ENCODE measurements at regions not wholly inside any gene's neighbourhood (a gene's known extent, or its start where the extent isn't known, plus 50 kb on each side); places are given as distances from the start of the nearest gene placed in this dataset.

- no peaks in the 10 kb centered on the region for H3K27me3 ChIP-seq (ENCODE audit: control insufficient read depth in 3 of 3, insufficient read depth in 3 of 3, low read length in 3 of 3)
- no peak overlapping the region for H3K4me3 ChIP-seq (ENCODE audit: low read length in 3 of 3)
- no peak overlapping the region for H3K27ac ChIP-seq (ENCODE audit: low read depth, low read length)
- peaks cover 0 to 4% (median 0%) of the 10 kb centered on the region in 3 donors for H3K4me1 ChIP-seq (ENCODE audit: control insufficient read depth in 3 of 3, insufficient read depth in 3 of 3, low read length in 3 of 3)
- H3K9me3 ChIP-seq (ENCODE audit: control insufficient read depth in 3 of 3, low read length in 3 of 3): no peaks in the 10 kb centered on the region
- H3K9ac ChIP-seq (ENCODE audit: low read depth in 1 of 3, low read length in 3 of 3): no peak overlapping the region
- H3K36me3 ChIP-seq (ENCODE audit: control insufficient read depth in 3 of 3, insufficient read depth in 3 of 3, low read length in 3 of 3): no peaks in the 10 kb centered on the region
Measured at GRCh38 chr6:2429460-2429859, 184.1 kb upstream of the GMDS start.

GRCh38 chr6:2429032-2429431 lies 183.6 kb upstream of the GMDS start:
- Histone ChIP-seq H3K27me3 (ENCODE audit: control insufficient read depth in 3 of 3, insufficient read depth in 3 of 3, low read length in 3 of 3) (no peaks in the 10 kb centered on the region), H3K4me3 (ENCODE audit: low read length in 3 of 3) (no peak overlapping the region), H3K9me3 (ENCODE audit: control insufficient read depth in 3 of 3, low read length in 3 of 3) (no peaks in the 10 kb centered on the region), H3K36me3 (ENCODE audit: control insufficient read depth in 3 of 3, insufficient read depth in 3 of 3, low read length in 3 of 3) (no peaks in the 10 kb centered on the region), H3K9ac (ENCODE audit: low read depth in 1 of 3, low read length in 3 of 3) (no peak overlapping the region), H3K27ac (ENCODE audit: low read depth, low read length) (no peak overlapping the region), H3K4me1 (ENCODE audit: control insufficient read depth in 3 of 3, insufficient read depth in 3 of 3, low read length in 3 of 3) (no peaks in the 10 kb centered on the region)

- H3K36me3 ChIP-seq (ENCODE audit: control insufficient read depth in 3 of 3, insufficient read depth in 3 of 3, low read length in 3 of 3): no peaks in the 10 kb centered on the region
- no peak overlapping the region for H3K27ac ChIP-seq (ENCODE audit: low read depth, low read length)
- no peak overlapping the region for H3K9ac ChIP-seq (ENCODE audit: low read depth in 1 of 3, low read length in 3 of 3)
- no peaks in the 10 kb centered on the region for H3K27me3 ChIP-seq (ENCODE audit: control insufficient read depth in 3 of 3, insufficient read depth in 3 of 3, low read length in 3 of 3)
- H3K4me3 ChIP-seq (ENCODE audit: low read length in 3 of 3): no peak overlapping the region
- H3K9me3 ChIP-seq (ENCODE audit: control insufficient read depth in 3 of 3, low read length in 3 of 3): no peaks in the 10 kb centered on the region
- no peaks in the 10 kb centered on the region for H3K4me1 ChIP-seq (ENCODE audit: control insufficient read depth in 3 of 3, insufficient read depth in 3 of 3, low read length in 3 of 3)
Measured at GRCh38 chr6:2426561-2427340, 181.3 kb upstream of the GMDS start.

DNA sequence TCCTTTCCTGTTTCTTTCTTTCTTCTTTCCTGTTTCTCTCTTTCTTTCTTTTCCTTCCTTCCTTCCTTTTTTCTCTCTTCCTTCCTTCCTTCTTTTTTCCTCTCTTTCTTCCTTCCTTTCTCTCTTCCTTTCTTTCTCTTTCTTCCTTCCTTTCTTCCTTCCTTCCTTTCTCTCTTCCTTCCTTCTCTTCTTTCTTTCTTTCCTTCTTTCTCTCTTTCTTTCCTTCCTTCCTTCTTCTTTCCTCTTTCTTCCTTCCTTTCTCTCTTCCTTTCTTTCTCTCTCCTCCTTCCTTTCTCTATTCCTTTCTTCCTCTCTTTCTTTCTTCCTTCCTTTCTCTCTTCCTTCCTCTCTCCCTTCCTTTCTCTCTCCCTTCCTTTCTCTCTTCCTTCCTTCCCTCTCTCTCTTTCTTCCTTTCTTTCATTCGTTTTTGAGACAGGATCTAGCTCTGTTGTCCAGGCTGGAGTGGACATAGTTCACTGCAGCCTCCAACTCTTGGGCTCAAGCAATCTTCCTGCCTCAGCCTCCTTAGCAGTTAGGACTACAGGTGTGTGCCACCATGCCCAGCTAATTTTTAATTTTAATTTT lies 170.8 kb upstream of the GMDS start:
- no peak overlapping the region for H3K9ac ChIP-seq (ENCODE audit: low read depth in 1 of 3, low read length in 3 of 3)
- no peaks in the 10 kb centered on the region for H3K9me3 ChIP-seq (ENCODE audit: control insufficient read depth in 3 of 3, low read length in 3 of 3)
- no peak overlapping the region for H3K4me3 ChIP-seq (ENCODE audit: low read length in 3 of 3)
- H3K27me3 ChIP-seq (ENCODE audit: control insufficient read depth in 3 of 3, insufficient read depth in 3 of 3, low read length in 3 of 3): no peaks in the 10 kb centered on the region
- no peaks in the 10 kb centered on the region for H3K4me1 ChIP-seq (ENCODE audit: control insufficient read depth in 3 of 3, insufficient read depth in 3 of 3, low read length in 3 of 3)
- peaks cover 0 to 2% (median 0%) of the 10 kb centered on the region in 3 donors for H3K36me3 ChIP-seq (ENCODE audit: control insufficient read depth in 3 of 3, insufficient read depth in 3 of 3, low read length in 3 of 3)
- no peak overlapping the region for H3K27ac ChIP-seq (ENCODE audit: low read depth, low read length)

GRCh38 chr6:2414885-2415547 lies 169.6 kb upstream of the GMDS start:
- Histone ChIP-seq H3K36me3 (ENCODE audit: control insufficient read depth in 3 of 3, insufficient read depth in 3 of 3, low read length in 3 of 3) (peaks cover 0 to 2% (median 0%) of the 10 kb centered on the region in 3 donors), H3K4me3 (ENCODE audit: low read length in 3 of 3) (no peak overlapping the region), H3K9me3 (ENCODE audit: control insufficient read depth in 3 of 3, low read length in 3 of 3) (no peaks in the 10 kb centered on the region), H3K9ac (ENCODE audit: low read depth in 1 of 3, low read length in 3 of 3) (no peak overlapping the region), H3K27ac (ENCODE audit: low read depth, low read length) (no peak overlapping the region), H3K4me1 (ENCODE audit: control insufficient read depth in 3 of 3, insufficient read depth in 3 of 3, low read length in 3 of 3) (no peaks in the 10 kb centered on the region), H3K27me3 (ENCODE audit: control insufficient read depth in 3 of 3, insufficient read depth in 3 of 3, low read length in 3 of 3) (no peaks in the 10 kb centered on the region)

DNA sequence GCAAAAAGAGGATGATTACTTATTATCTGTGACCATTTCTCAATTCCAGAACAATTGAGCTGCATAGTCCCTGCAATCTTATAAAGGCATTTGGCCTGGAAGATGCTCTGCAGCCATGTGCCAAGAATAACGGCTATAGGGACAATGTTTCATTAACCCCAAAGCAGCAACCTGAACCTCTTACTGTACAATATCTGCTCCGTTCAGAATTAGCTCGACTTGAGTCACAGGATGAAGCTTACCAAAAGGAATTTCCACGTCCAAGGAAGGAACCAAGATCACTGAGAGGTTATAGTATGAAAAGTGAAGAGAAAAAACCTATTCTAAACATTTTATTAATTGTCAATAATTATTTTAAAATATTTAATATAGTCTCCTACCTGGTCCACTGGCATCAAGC lies 167.3 kb upstream of the GMDS start:
- Histone ChIP-seq H3K27ac (ENCODE audit: low read depth, low read length) (no peak overlapping the region), H3K27me3 (ENCODE audit: control insufficient read depth in 3 of 3, insufficient read depth in 3 of 3, low read length in 3 of 3) (no peaks in the 10 kb centered on the region), H3K4me3 (ENCODE audit: low read length in 3 of 3) (no peak overlapping the region), H3K4me1 (ENCODE audit: control insufficient read depth in 3 of 3, insufficient read depth in 3 of 3, low read length in 3 of 3) (no peaks in the 10 kb centered on the region), H3K36me3 (ENCODE audit: control insufficient read depth in 3 of 3, insufficient read depth in 3 of 3, low read length in 3 of 3) (peaks cover 0 to 2% (median 0%) of the 10 kb centered on the region in 3 donors), H3K9me3 (ENCODE audit: control insufficient read depth in 3 of 3, low read length in 3 of 3) (no peaks in the 10 kb centered on the region), H3K9ac (ENCODE audit: low read depth in 1 of 3, low read length in 3 of 3) (no peak overlapping the region)

GRCh38 chr6:2410656-2411380 lies 165.4 kb upstream of the GMDS start:
- H3K4me1 ChIP-seq (ENCODE audit: control insufficient read depth in 3 of 3, insufficient read depth in 3 of 3, low read length in 3 of 3): no peaks in the 10 kb centered on the region
- no peak overlapping the region for H3K4me3 ChIP-seq (ENCODE audit: low read length in 3 of 3)
- no peaks in the 10 kb centered on the region for H3K27me3 ChIP-seq (ENCODE audit: control insufficient read depth in 3 of 3, insufficient read depth in 3 of 3, low read length in 3 of 3)
- no peak overlapping the region for H3K9ac ChIP-seq (ENCODE audit: low read depth in 1 of 3, low read length in 3 of 3)
- no peaks in the 10 kb centered on the region for H3K9me3 ChIP-seq (ENCODE audit: control insufficient read depth in 3 of 3, low read length in 3 of 3)
- peaks cover 0 to 2% (median 2%) of the 10 kb centered on the region in 3 donors for H3K36me3 ChIP-seq (ENCODE audit: control insufficient read depth in 3 of 3, insufficient read depth in 3 of 3, low read length in 3 of 3)
- H3K27ac ChIP-seq (ENCODE audit: low read depth, low read length): no peak overlapping the region

- Histone ChIP-seq H3K9me3 (ENCODE audit: control insufficient read depth in 3 of 3, low read length in 3 of 3) (no peaks in the 10 kb centered on the region), H3K27ac (ENCODE audit: low read depth, low read length) (no peak overlapping the region), H3K4me3 (ENCODE audit: low read length in 3 of 3) (no peak overlapping the region), H3K36me3 (ENCODE audit: control insufficient read depth in 3 of 3, insufficient read depth in 3 of 3, low read length in 3 of 3) (peaks cover 0 to 2% (median 2%) of the 10 kb centered on the region in 3 donors), H3K4me1 (ENCODE audit: control insufficient read depth in 3 of 3, insufficient read depth in 3 of 3, low read length in 3 of 3) (no peaks in the 10 kb centered on the region), H3K27me3 (ENCODE audit: control insufficient read depth in 3 of 3, insufficient read depth in 3 of 3, low read length in 3 of 3) (no peaks in the 10 kb centered on the region), H3K9ac (ENCODE audit: low read depth in 1 of 3, low read length in 3 of 3) (no peak overlapping the region)
Measured at GRCh38 chr6:2407525-2407924, 162.1 kb upstream of the GMDS start.

- Histone ChIP-seq H3K9me3 (ENCODE audit: control insufficient read depth in 3 of 3, low read length in 3 of 3) (no peaks in the 10 kb centered on the region), H3K9ac (ENCODE audit: low read depth in 1 of 3, low read length in 3 of 3) (no peak overlapping the region), H3K4me1 (ENCODE audit: control insufficient read depth in 3 of 3, insufficient read depth in 3 of 3, low read length in 3 of 3) (no peaks in the 10 kb centered on the region), H3K27me3 (ENCODE audit: control insufficient read depth in 3 of 3, insufficient read depth in 3 of 3, low read length in 3 of 3) (no peaks in the 10 kb centered on the region), H3K27ac (ENCODE audit: low read depth, low read length) (no peak overlapping the region), H3K4me3 (ENCODE audit: low read length in 3 of 3) (no peak overlapping the region), H3K36me3 (ENCODE audit: control insufficient read depth in 3 of 3, insufficient read depth in 3 of 3, low read length in 3 of 3) (peaks cover 0 to 4% (median 4%) of the 10 kb centered on the region in 3 donors)
Measured at GRCh38 chr6:2404211-2404929, 159.0 kb upstream of the GMDS start.

Data from skeletal muscle tissue (tissue), 3 donors.